HEK293 (cell line): ENCODE measurements at regions not wholly inside any gene's neighbourhood (a gene's known extent, or its start where the extent isn't known, plus 50 kb on each side); places are given as distances from the start of the nearest gene placed in this dataset.

Experiments used
- CTCF ChIA-PET: fragments of 350-600 bp; formaldehyde crosslinking; extraction: SDS; loops from one replicate; lab custom pipeline; 2021; ENCODE audit warnings: antibody characterized with exemption; lab: Yijun Ruan, JAX
- POLR2A ChIA-PET: fragments of 300-600 bp; formaldehyde crosslinking; extraction: SDS; loops from one replicate; lab custom pipeline; 2020; ENCODE audit warnings: antibody characterized with exemption, inconsistent platforms; lab: Yijun Ruan, JAX
- H3K27ac ChIP-seq: fragments of 200-500 bp; sonication (Bioruptor generic); 2 replicates; pipeline ENCODE4 v1.5.1; 2014; ENCODE audit warnings: low read depth, low read length, control low read depth, inconsistent platforms; ENCODE audit errors: extremely low read depth
- H3K36me3 ChIP-seq, 2 experiments: fragments of 200-500 bp in 1 of 2; sonication (Bioruptor generic) in 1 of 2; 1 replicate in 1 of 2; 2 replicates in 1 of 2; pipeline ENCODE4 v1.5.1; 2014 to 2017; ENCODE audit warnings: inconsistent platforms in 2 of 2, low read length in 2 of 2; ENCODE audit not compliant: control insufficient read depth in 2 of 2, insufficient read depth in 1 of 2
- H3K4me1 ChIP-seq: fragments of 200-500 bp; sonication (Bioruptor generic); 2 replicates; pipeline ENCODE4 v1.5.1; 2014; ENCODE audit warnings: mild to moderate bottlenecking, low read length, inconsistent platforms; ENCODE audit not compliant: control insufficient read depth, insufficient read depth
- H3K4me3 ChIP-seq: 2 replicates; pipeline ENCODE4 v1.5.1; 2011; ENCODE audit warnings: low read depth, mild to moderate bottlenecking, control low read depth, low read length, moderate library complexity
- H3K9me3 ChIP-seq: fragments of 200-500 bp; sonication (Bioruptor generic); 2 replicates; pipeline ENCODE4 v1.5.1; 2014; ENCODE audit warnings: low read depth, low read length, inconsistent platforms; ENCODE audit not compliant: control insufficient read depth, insufficient read depth
- BCL6B ChIP-seq: fragments of 450-650 bp; formaldehyde crosslinking; IDR thresholded peaks from 2 replicates; pipeline ENCODE4 v1.5.1; 2017; ENCODE audit warnings: missing biosample characterization, missing genetic modification characterization
- HOXC10 ChIP-seq: sonication (generic); formaldehyde crosslinking; IDR thresholded peaks from 2 replicates; pipeline ENCODE4 v1.8.1; 2023; ENCODE audit warnings: mild to moderate bottlenecking, missing genetic modification reagents
- PRDM10 ChIP-seq: fragments of 450-650 bp; formaldehyde crosslinking; IDR thresholded peaks from 2 replicates; pipeline ENCODE4 v1.5.1; 2016; ENCODE audit warnings: missing biosample characterization, missing genetic modification characterization
- REPIN1 ChIP-seq: fragments of 450-650 bp; formaldehyde crosslinking; IDR thresholded peaks from 2 replicates; pipeline ENCODE4 v1.5.1; 2017; ENCODE audit warnings: missing biosample characterization, missing genetic modification characterization, low read depth
- SETDB1 ChIP-seq: IDR thresholded peaks from one replicate; pipeline ENCODE4 v1.6.1; 2017; ENCODE audit warnings: mild to moderate bottlenecking, low read length, moderate library complexity, mixed read lengths; ENCODE audit not compliant: insufficient read length
- WT1 ChIP-seq: fragments of 450-650 bp; formaldehyde crosslinking; IDR thresholded peaks from 2 replicates; pipeline ENCODE4 v1.5.1; 2016; ENCODE audit warnings: missing biosample characterization, missing genetic modification characterization
- ZBTB20 ChIP-seq: fragments of 450-650 bp; formaldehyde crosslinking; IDR thresholded peaks from 2 replicates; pipeline ENCODE4 v1.5.1; 2016; ENCODE audit warnings: missing biosample characterization, missing genetic modification characterization
- ZFP3 ChIP-seq: fragments of 450-650 bp; formaldehyde crosslinking; IDR thresholded peaks from 2 replicates; pipeline ENCODE4 v1.5.1; 2016; ENCODE audit warnings: low read depth, missing biosample characterization, missing genetic modification characterization
- ZFP41 ChIP-seq: fragments of 450-650 bp; formaldehyde crosslinking; IDR thresholded peaks from 2 replicates; pipeline ENCODE4 v1.5.1; 2016; ENCODE audit warnings: missing biosample characterization, missing genetic modification characterization, borderline replicate concordance
- ZIC2 ChIP-seq: fragments of 450-650 bp; formaldehyde crosslinking; IDR thresholded peaks from 2 replicates; pipeline ENCODE4 v1.5.1; 2016; ENCODE audit warnings: missing biosample characterization, missing genetic modification characterization
- ZNF214 ChIP-seq: fragments of 450-650 bp; formaldehyde crosslinking; IDR thresholded peaks from 2 replicates; pipeline ENCODE4 v1.5.1; 2017; ENCODE audit warnings: missing biosample characterization, mild to moderate bottlenecking, missing genetic modification characterization, borderline replicate concordance
- ZNF394 ChIP-seq: fragments of 450-650 bp; formaldehyde crosslinking; IDR thresholded peaks from 2 replicates; pipeline ENCODE4 v1.5.1; 2016; ENCODE audit warnings: missing biosample characterization, missing genetic modification characterization, mild to moderate bottlenecking, moderate library complexity, borderline replicate concordance
- ZNF398 ChIP-seq: fragments of 450-650 bp; formaldehyde crosslinking; IDR thresholded peaks from 2 replicates; pipeline ENCODE4 v1.5.1; 2017; ENCODE audit warnings: missing biosample characterization, missing genetic modification characterization
- ZNF626 ChIP-seq: fragments of 450-650 bp; sonication (Bioruptor Pico); formaldehyde crosslinking; IDR thresholded peaks from 2 replicates; pipeline ENCODE4 v1.5.1; 2018; ENCODE audit warnings: missing biosample characterization, missing genetic modification characterization, inconsistent platforms

- no peak for TF ChIP-seq ZFP41 (tag by site-specific recombination)
Measured at GRCh38 chr11:109788948-109789490, 304.2 kb upstream of the ZC3H12C start (continued).

- Histone ChIP-seq H3K27ac (no peak overlapping the region), H3K9me3 (no peaks in the 10 kb centered on the region), H3K4me1 (no peaks in the 10 kb centered on the region), H3K36me3 (no peaks in the 10 kb centered on the region), H3K4me3 (no peak overlapping the region)
- TF ChIP-seq SETDB1 (peak; percentile 42), PRDM10 (tag by site-specific recombination) (no peak)
- CTCF ChIA-PET = interaction anchor here (0.7 kb wide), 1 partner anchor 1439 kb away, joined by 4 read pairs; no protein-coding TSS in a partner anchor
- POLR2A ChIA-PET = no interaction called here
Measured at GRCh38 chr11:109789901-109790300, 303.3 kb upstream of the ZC3H12C start.

- H3K27ac ChIP-seq = no peak overlapping the region
- H3K4me1 ChIP-seq = no peaks in the 10 kb centered on the region
- POLR2A ChIA-PET = no interaction called here
- no peaks in the 10 kb centered on the region for H3K36me3 ChIP-seq
- TF ChIP-seq ZNF214 (tag by site-specific recombination) = no peak
- no peak for TF ChIP-seq ZFP3 (tag by site-specific recombination)
- no peak for TF ChIP-seq WT1 (tag by site-specific recombination)
- no peak for TF ChIP-seq ZNF398 (tag by site-specific recombination)
- TF ChIP-seq HOXC10 (CRISPR knock-in tag) = no peak
- TF ChIP-seq ZIC2 (tag by site-specific recombination) = no peak
- TF ChIP-seq BCL6B (tag by site-specific recombination) = no peak
- no peak for TF ChIP-seq REPIN1
- TF ChIP-seq ZNF394 (tag by site-specific recombination) = no peak
- TF ChIP-seq ZBTB20 = no peak
- no peak for TF ChIP-seq ZNF626
- H3K9me3 ChIP-seq = no peaks in the 10 kb centered on the region
- CTCF ChIA-PET = no interaction called here
- H3K4me3 ChIP-seq = no peak overlapping the region
Measured at GRCh38 chr11:109791337-109791736, 301.9 kb upstream of the ZC3H12C start.
